ENCODE measurements at regions not wholly inside any gene's neighbourhood (a gene's known extent, or its start where the extent isn't known, plus 50 kb on each side); places are given as distances from the start of the nearest gene placed in this dataset.

GRCh38 chr1:38285807-38286530 is 239.4 kb upstream of the POU3F1 start:
- TF ChIP-seq POLR2A (IDR thresholded peaks at IDR 0.05; ENCODE audit: low read depth) = no peak
- no peak for TF ChIP-seq CTCF (IDR thresholded peaks at IDR 0.05)
- no peak for TF ChIP-seq POLR2AphosphoS5 (IDR thresholded peaks at IDR 0.05)
- TF ChIP-seq EP300 (IDR thresholded peaks at IDR 0.05) = no peak
